K562 (cell line): ENCODE measurements at regions not wholly inside any gene's neighbourhood (a gene's known extent, or its start where the extent isn't known, plus 50 kb on each side); places are given as distances from the start of the nearest gene placed in this dataset.

ENCODE experiments used
- ATAC-seq: fragments of 200-7000 bp; cut with Tn5 transposase; 3 replicates; pipeline ENCODE4 v1.9.1; 2020; ENCODE audit warnings: moderate library complexity
- BruUV-seq: library from RNA; stranded (reverse); fragments of 400-500 nt; replicated peaks from 2 replicates; lab custom pipeline; 2021; lab: Mats Ljungman, UMichigan
- CTCF ChIA-PET: fragments of 300-600 bp; formaldehyde crosslinking; extraction: SDS; loops from one replicate; lab custom pipeline; 2021; ENCODE audit warnings: low intra/inter-chr PET ratio; lab: Yijun Ruan, JAX
- POLR2A ChIA-PET: fragments of 300-600, 350-650 bp; sonication (Branson Sonifier 250); formaldehyde crosslinking; extraction: SDS; loops from one replicate; lab custom pipeline; 2021; ENCODE audit warnings: antibody characterized with exemption, inconsistent platforms; lab: Yijun Ruan, JAX
- DNase-seq, 4 experiments: peaks; one replicate each; pipeline versions ENCODE4 v3.0.0 to v3.0.0-alpha.2; 2011 to 2018; ENCODE audit warnings: low spot score in 3 of 4, mixed read lengths in 3 of 4; ENCODE audit errors: extremely low read depth in 1 of 4
- FAIRE-seq: peaks from 2 replicates; lab custom pipeline; 2011; peaks lifted over from hg19 to GRCh38; lab: Jason Lieb, UNC
- H2AFZ ChIP-seq: 2 replicates; pipeline ENCODE4 v1.6.0; 2011; ENCODE audit warnings: low read depth, low read length, control low read depth, inconsistent platforms
- H3K27ac ChIP-seq: fragments of 200-600 bp; 3 replicates; pipeline ENCODE4 v1.8.0; 2011; ENCODE audit warnings: low read depth, mild to moderate bottlenecking, control low read depth, inconsistent platforms, low read length, moderate library complexity, mixed read lengths; ENCODE audit errors: extremely low read depth
- H3K27me3 ChIP-seq, 2 experiments: fragments of 300-600 bp in 1 of 2; 2 replicates in 1 of 2; 3 replicates in 1 of 2; pipeline versions ENCODE4 v1.6.0 to v1.8.0; 2011; ENCODE audit warnings: inconsistent platforms in 2 of 2, low read length in 2 of 2, mild to moderate bottlenecking in 1 of 2, mixed read lengths in 1 of 2, moderate library complexity in 1 of 2; ENCODE audit not compliant: control insufficient read depth in 2 of 2, insufficient read depth in 2 of 2
- H3K36me3 ChIP-seq: fragments of 300-600 bp; 3 replicates; pipeline ENCODE4 v1.8.0; 2011; ENCODE audit warnings: mild to moderate bottlenecking, low read length, inconsistent platforms; ENCODE audit not compliant: control insufficient read depth, insufficient read depth
- H3K4me1 ChIP-seq, 2 experiments: fragments of 200-600 bp in 1 of 2; replicated peaks in 1 of 2; 2 replicates in 1 of 2; 3 replicates in 1 of 2; pipeline versions ENCODE4 v1.5.1 to v1.8.0; 2011; ENCODE audit warnings: inconsistent platforms in 2 of 2, low read length in 2 of 2, mild to moderate bottlenecking in 1 of 2, mixed read lengths in 1 of 2, moderate library complexity in 1 of 2; ENCODE audit not compliant: control insufficient read depth in 2 of 2, insufficient read depth in 2 of 2
- H3K4me2 ChIP-seq: 2 replicates; pipeline ENCODE4 v1.6.1; 2011; ENCODE audit warnings: low read length, control low read depth, inconsistent platforms, mixed read lengths; ENCODE audit not compliant: insufficient read depth
- H3K4me3 ChIP-seq: fragments of 200-600 bp; sonication (generic), shearing (Covaris generic); 2 replicates; pipeline ENCODE4 v1.5.1; 2016; ENCODE audit warnings: control low read depth, inconsistent platforms
- H3K79me2 ChIP-seq: fragments of 200-600 bp; 3 replicates; pipeline ENCODE4 v1.8.0; 2011; ENCODE audit warnings: low read length, inconsistent platforms; ENCODE audit not compliant: control insufficient read depth, insufficient read depth
- H3K9ac ChIP-seq, 2 experiments: 2 replicates each; pipeline versions ENCODE4 v1.6.0 to v1.6.1; 2011; ENCODE audit warnings: low read depth in 2 of 2, low read length in 2 of 2, control low read depth in 1 of 2, inconsistent platforms in 1 of 2, mild to moderate bottlenecking in 1 of 2, mixed read lengths in 1 of 2; ENCODE audit not compliant: insufficient read depth in 1 of 2
- H3K9me1 ChIP-seq: one replicate; pipeline ENCODE4 v1.6.0; 2011; ENCODE audit warnings: inconsistent platforms, mild to moderate bottlenecking, low read length, moderate library complexity; ENCODE audit not compliant: control insufficient read depth, insufficient read depth
- H3K9me3 ChIP-seq: replicated peaks from 2 replicates; pipeline ENCODE4 v1.5.1; 2011; ENCODE audit warnings: low read depth, low read length, inconsistent platforms; ENCODE audit not compliant: control insufficient read depth, insufficient read depth
- H4K20me1 ChIP-seq: replicated peaks from 2 replicates; pipeline ENCODE4 v1.6.1; 2011; ENCODE audit warnings: low read length, inconsistent platforms, mixed read lengths; ENCODE audit not compliant: control insufficient read depth, insufficient read depth
- AFF1 ChIP-seq, 2 experiments: fragments of 450-650 bp; IDR thresholded peaks; 2 replicates each; pipeline ENCODE4 v1.6.1; 2018; ENCODE audit warnings: mild to moderate bottlenecking in 2 of 2, low read depth in 1 of 2; ENCODE audit not compliant: partially characterized antibody in 2 of 2
- ATF1 ChIP-seq, 2 experiments: fragments of 450-650 bp in 1 of 2; IDR thresholded peaks; 2 replicates each; pipeline ENCODE4 v1.6.1; 2016; ENCODE audit warnings: missing compliant biosample characterization in 1 of 2, missing genetic modification characterization in 1 of 2
- ATF3 ChIP-seq, 2 experiments: fragments of 450-650 bp in 1 of 2; sonication (generic) in 1 of 2; formaldehyde crosslinking in 1 of 2; IDR thresholded peaks in 1 of 2; conservative IDR thresholded peaks in 1 of 2; 2 replicates each; pipeline versions ENCODE4 v1.6.1 to v1.8.1; 2016 to 2023; ENCODE audit warnings: mild to moderate bottlenecking in 2 of 2, moderate library complexity in 2 of 2, inconsistent platforms in 1 of 2, missing genetic modification reagents in 1 of 2
- BRF2 ChIP-seq: IDR thresholded peaks from 3 replicates; pipeline ENCODE4 v1.6.1; 2011; ENCODE audit warnings: borderline replicate concordance, mild to moderate bottlenecking; ENCODE audit not compliant: insufficient read length, insufficient read depth
- CHD2 ChIP-seq: IDR thresholded peaks from 2 replicates; pipeline ENCODE4 v1.6.1; 2011; ENCODE audit warnings: low read depth, low read length
- DACH1 ChIP-seq: fragments of 450-650 bp; IDR thresholded peaks from 2 replicates; pipeline ENCODE4 v1.6.1; 2018; ENCODE audit not compliant: partially characterized antibody
- POLR2G ChIP-seq: fragments of 200-400 bp; formaldehyde crosslinking; IDR thresholded peaks from 2 replicates; pipeline ENCODE4 v1.6.1; 2017; ENCODE audit warnings: low read depth, mild to moderate bottlenecking, antibody characterized with exemption, low read length, moderate library complexity
- SAFB ChIP-seq: fragments of 200-400 bp; formaldehyde crosslinking; IDR thresholded peaks from 2 replicates; pipeline ENCODE4 v1.6.1; 2017; ENCODE audit warnings: low read depth, low read length, borderline replicate concordance
- SNAPC5 ChIP-seq: fragments of 250-450 bp; sonication (Bioruptor Pico); IDR thresholded peaks from 2 replicates; pipeline ENCODE4 v1.8.0; 2021; ENCODE audit warnings: moderate library complexity, mild to moderate bottlenecking, inconsistent platforms
- TRIM24 ChIP-seq, 2 experiments: fragments of 450-650 bp; IDR thresholded peaks; 2 replicates each; pipeline ENCODE4 v1.6.1; 2016
- TRIM28 ChIP-seq: fragments of 450-650 bp; IDR thresholded peaks from 2 replicates; pipeline ENCODE4 v1.6.1; 2017
- XRCC4 ChIP-seq: IDR thresholded peaks from one replicate; pipeline ENCODE4 v1.6.1; 2011; ENCODE audit not compliant: insufficient read depth, insufficient read length; ENCODE audit errors: extremely low read depth
- ZBTB43 ChIP-seq: sonication (generic); formaldehyde crosslinking; IDR thresholded peaks from 2 replicates; pipeline ENCODE4 v1.8.0; 2023; ENCODE audit warnings: mild to moderate bottlenecking, missing genetic modification reagents
- ZC3H8 ChIP-seq: fragments of 450-650 bp; IDR thresholded peaks from 2 replicates; pipeline ENCODE4 v1.6.1; 2017
- ZEB2 ChIP-seq: fragments of 450-650 bp; IDR thresholded peaks from 2 replicates; pipeline ENCODE4 v1.6.1; 2016
- ZNF12 ChIP-seq: sonication (generic); formaldehyde crosslinking; IDR thresholded peaks from 2 replicates; pipeline ENCODE4 v1.4.0; 2020; ENCODE audit warnings: mild to moderate bottlenecking, missing genetic modification reagents
- WGBS: fragments of 100-300 bp; shearing (Covaris generic); methylation state at CpG from one replicate; pipeline ENCODE4 v1.1.6; 2016; ENCODE audit warnings: low coverage, mixed read lengths; ENCODE audit not compliant: insufficient coverage; ENCODE audit errors: missing lambda C conversion rate; 5-methylcytosine and 5-hydroxymethylcytosine counted together
- in situ Hi-C: fragments of 300-500 bp; cut with MboI; formaldehyde crosslinking; loops from 4 replicates; pipeline ENCODE4 v1.15.0; 2018; ENCODE audit warnings: inconsistent platforms, mixed read lengths
- intact Hi-C: fragments of 100-400 bp; cut with micrococcal nuclease; formaldehyde crosslinking; loops from 2 replicates; pipeline ENCODE4 v1.14.2; 2022

- H3K27me3 ChIP-seq: no peaks in the 10 kb centered on the region
- no peaks in the 10 kb centered on the region for H3K79me2 ChIP-seq
- no peaks in the 10 kb centered on the region for H3K36me3 ChIP-seq
- H3K27ac ChIP-seq: no peak overlapping the region
- no peak overlapping the region for H3K4me3 ChIP-seq
- no TSS peak for BruUV-seq
- ChIA-PET CTCF (interaction anchor here (0.6 kb wide), 1 partner anchor 117 kb away, joined by 4 read pairs; no protein-coding TSS in a partner anchor), POLR2A (interaction anchor here (0.7 to 1.2 kb wide), 4 partner anchors 7 to 1164 kb away, joined by 3 to 4 read pairs (median 4); no protein-coding TSS in a partner anchor)
- intact Hi-C loops: no loop called here
- no peak for FAIRE-seq
- H3K9ac ChIP-seq: no peak overlapping the region
- no peaks in the 10 kb centered on the region for H3K9me1 ChIP-seq
- no peak overlapping the region for H3K4me2 ChIP-seq
- in situ Hi-C loops: no loop called here
- WGBS: 56% methylated on average over 4 of the region's 4 CpGs
- no peak for ATAC-seq
- no peaks in the 10 kb centered on the region for H4K20me1 ChIP-seq
- DNase-seq: no peak
- no peaks in the 10 kb centered on the region for H3K4me1 ChIP-seq
- H2AFZ ChIP-seq: no peak overlapping the region
- peaks cover 11% of the 10 kb centered on the region for H3K9me3 ChIP-seq
- no peak for TF ChIP-seq BRF2
- no peak for TF ChIP-seq DACH1
- no peak for TF ChIP-seq SNAPC5 (CRISPR knock-in tag)
- TF ChIP-seq TRIM24 (IDR thresholded peaks at IDR 0.05): peak in 1 of 2 experiments; percentile 76; a peak in 2 of 4 replicates
- no peak for TF ChIP-seq ATF3 (IDR thresholded peaks at IDR 0.05)
- TF ChIP-seq ATF3 (CRISPR knock-in tag; conservative IDR thresholded peaks at IDR 0.05): no peak
- no peak for TF ChIP-seq AFF1 (IDR thresholded peaks at IDR 0.05; ENCODE audit: low read depth in 1 of 2, partially characterized antibody in 2 of 2)
- TF ChIP-seq XRCC4: no peak
- TF ChIP-seq TRIM28: peak; percentile 98
- TF ChIP-seq ZC3H8: no peak
- no peak for TF ChIP-seq ZBTB43
- TF ChIP-seq ATF1 (CRISPR knock-in tag; IDR thresholded peaks at IDR 0.05): no peak
- TF ChIP-seq ATF1 (tag; IDR thresholded peaks at IDR 0.05): no peak
- no peak for TF ChIP-seq SAFB
- no peak for TF ChIP-seq ZNF12 (CRISPR knock-in tag)
- peak; percentile 57; the same call in 1 of the 2 replicates for TF ChIP-seq ZEB2
- TF ChIP-seq CHD2: no peak
- TF ChIP-seq POLR2G: no peak
Measured at GRCh38 chr12:127176804-127177203, 1090.2 kb upstream of the TMEM132C start.
